ENCODE measurements at regions not wholly inside any gene's neighbourhood (a gene's known extent, or its start where the extent isn't known, plus 50 kb on each side); places are given as distances from the start of the nearest gene placed in this dataset.

DNA sequence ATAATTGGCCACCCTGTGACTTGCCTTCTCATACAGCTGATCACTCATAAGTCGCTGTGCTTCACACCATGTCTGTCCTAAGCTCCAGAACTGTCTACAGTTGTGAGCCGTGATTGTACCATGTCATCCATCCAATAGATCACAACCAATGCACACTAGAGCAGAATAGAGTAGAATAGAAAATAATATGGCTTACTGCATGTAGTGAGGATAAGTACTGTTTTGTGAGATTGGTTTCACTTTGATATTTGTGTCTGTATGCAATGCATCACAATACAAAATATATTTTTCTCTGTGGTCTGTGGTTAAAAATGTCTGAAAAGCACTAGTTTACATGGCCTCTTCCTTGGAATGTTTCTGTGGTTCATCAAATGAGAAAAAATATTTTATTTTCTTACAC, 237.6 kb upstream of the PRKD1 start:
- TF ChIP-seq, protein P1, sequence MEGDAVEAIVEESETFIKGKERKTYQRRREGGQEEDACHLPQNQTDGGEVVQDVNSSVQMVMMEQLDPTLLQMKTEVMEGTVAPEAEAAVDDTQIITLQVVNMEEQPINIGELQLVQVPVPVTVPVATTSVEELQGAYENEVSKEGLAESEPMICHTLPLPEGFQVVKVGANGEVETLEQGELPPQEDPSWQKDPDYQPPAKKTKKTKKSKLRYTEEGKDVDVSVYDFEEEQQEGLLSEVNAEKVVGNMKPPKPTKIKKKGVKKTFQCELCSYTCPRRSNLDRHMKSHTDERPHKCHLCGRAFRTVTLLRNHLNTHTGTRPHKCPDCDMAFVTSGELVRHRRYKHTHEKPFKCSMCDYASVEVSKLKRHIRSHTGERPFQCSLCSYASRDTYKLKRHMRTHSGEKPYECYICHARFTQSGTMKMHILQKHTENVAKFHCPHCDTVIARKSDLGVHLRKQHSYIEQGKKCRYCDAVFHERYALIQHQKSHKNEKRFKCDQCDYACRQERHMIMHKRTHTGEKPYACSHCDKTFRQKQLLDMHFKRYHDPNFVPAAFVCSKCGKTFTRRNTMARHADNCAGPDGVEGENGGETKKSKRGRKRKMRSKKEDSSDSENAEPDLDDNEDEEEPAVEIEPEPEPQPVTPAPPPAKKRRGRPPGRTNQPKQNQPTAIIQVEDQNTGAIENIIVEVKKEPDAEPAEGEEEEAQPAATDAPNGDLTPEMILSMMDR (IDR thresholded peaks at IDR 0.05): no peak
- TF ChIP-seq POLR2A (IDR thresholded peaks at IDR 0.05): no peak

Data from lower leg skin (tissue), 3 donors.